GM12878 (cell line): ENCODE measurements at regions not wholly inside any gene's neighbourhood (a gene's known extent, or its start where the extent isn't known, plus 50 kb on each side); places are given as distances from the start of the nearest gene placed in this dataset.

Experiments used
- ATAC-seq: fragments of 200-7000 bp; cut with Tn5 transposase; 3 replicates; pipeline ENCODE4 v1.9.1; 2020; ENCODE audit warnings: mild to moderate bottlenecking, moderate library complexity
- BruUV-seq: library from RNA; stranded (reverse); fragments of 400-500 nt; replicated peaks from 2 replicates; lab custom pipeline; 2021; lab: Mats Ljungman, UMichigan
- CTCF ChIA-PET: fragments of 300-600 bp; sonication (Branson Sonifier 250); formaldehyde crosslinking; extraction: SDS; loops from one replicate; lab custom pipeline; 2021; ENCODE audit warnings: inconsistent platforms; lab: Yijun Ruan, JAX
- POLR2A ChIA-PET: fragments of 350-600 bp; formaldehyde crosslinking; extraction: SDS; loops from one replicate; lab custom pipeline; 2021; ENCODE audit warnings: inconsistent platforms; lab: Charles Lee
- RAD21 ChIA-PET: fragments of 300-600 bp; sonication (Branson Sonifier 250); formaldehyde crosslinking; loops from one replicate; lab custom pipeline; 2023; ENCODE audit warnings: antibody characterized with exemption; ENCODE audit not compliant: unreplicated experiment; lab: Charles Lee
- SMC1A ChIA-PET: fragments of 300-600 bp; sonication (Branson Sonifier 250); formaldehyde crosslinking; loops from one replicate; lab custom pipeline; 2023; ENCODE audit not compliant: unreplicated experiment, uncharacterized antibody; lab: Charles Lee
- DNase-seq: peaks from one replicate; pipeline ENCODE4 v3.0.0-alpha.2; 2011; ENCODE audit warnings: low read depth, low spot score
- FAIRE-seq: peaks from 3 replicates; lab custom pipeline; 2011; peaks lifted over from hg19 to GRCh38; lab: Jason Lieb, UNC
- H2AFZ ChIP-seq: 2 replicates; pipeline ENCODE4 v1.6.0; 2011; ENCODE audit warnings: low read depth, low read length, control low read depth; ENCODE audit not compliant: control insufficient read depth
- H3K27ac ChIP-seq: 2 replicates; pipeline ENCODE4 v1.5.1; 2011; ENCODE audit warnings: control low read depth; ENCODE audit not compliant: control insufficient read depth, insufficient read depth
- H3K27me3 ChIP-seq, 2 experiments: replicated peaks in 1 of 2; 2 replicates each; pipeline versions ENCODE4 v1.6.0 to v1.6.1; 2011; ENCODE audit warnings: low read length in 1 of 2; ENCODE audit not compliant: control insufficient read depth in 2 of 2, insufficient read depth in 2 of 2
- H3K36me3 ChIP-seq, 2 experiments: 2 replicates each; pipeline ENCODE4 v1.5.1; 2011; ENCODE audit warnings: low read length in 1 of 2; ENCODE audit not compliant: control insufficient read depth in 2 of 2, insufficient read depth in 2 of 2
- H3K4me1 ChIP-seq: 2 replicates; pipeline ENCODE4 v1.6.1; 2011; ENCODE audit warnings: mild to moderate bottlenecking, low read length, moderate library complexity, mixed read lengths; ENCODE audit not compliant: control insufficient read depth, insufficient read depth
- H3K4me2 ChIP-seq: 2 replicates; pipeline ENCODE4 v1.6.0; 2011; ENCODE audit warnings: control low read depth; ENCODE audit not compliant: control insufficient read depth, insufficient read depth
- H3K4me3 ChIP-seq: fragments of 200-600 bp; sonication (generic); 2 replicates; pipeline ENCODE4 v1.5.1; 2016
- H3K79me2 ChIP-seq: 2 replicates; pipeline ENCODE4 v1.6.0; 2011; ENCODE audit warnings: low read length; ENCODE audit not compliant: control insufficient read depth, insufficient read depth
- H3K9ac ChIP-seq: 2 replicates; pipeline ENCODE4 v1.8.0; 2011; ENCODE audit warnings: low read length, control low read depth, mixed read lengths; ENCODE audit not compliant: control insufficient read depth, insufficient read depth
- H3K9me3 ChIP-seq: replicated peaks from 3 replicates; pipeline ENCODE4 v1.5.1; 2011; ENCODE audit warnings: mild to moderate bottlenecking, low read length; ENCODE audit not compliant: control insufficient read depth, insufficient read depth
- H4K20me1 ChIP-seq: 2 replicates; pipeline ENCODE4 v1.6.0; 2011; ENCODE audit not compliant: control insufficient read depth, insufficient read depth
- BACH1 ChIP-seq: fragments of 450-650 bp; IDR thresholded peaks from 2 replicates; pipeline ENCODE4 v1.6.1; 2017; ENCODE audit warnings: mild to moderate bottlenecking, borderline replicate concordance
- FOS ChIP-seq: IDR thresholded peaks from 3 replicates; pipeline ENCODE4 v1.6.1; 2011; ENCODE audit warnings: borderline replicate concordance; ENCODE audit not compliant: insufficient read length; ENCODE audit errors: extremely low read depth
- JUNB ChIP-seq: IDR thresholded peaks from 2 replicates; pipeline ENCODE4 v1.6.1; 2016; ENCODE audit warnings: antibody characterized with exemption, mild to moderate bottlenecking
- JUND ChIP-seq: IDR thresholded peaks from 2 replicates; pipeline ENCODE4 v1.6.1; 2012; ENCODE audit warnings: low read depth, mild to moderate bottlenecking, low read length, improper control_type of control experiment, moderate library complexity
- KAT2A ChIP-seq: conservative IDR thresholded peaks from 2 replicates; pipeline ENCODE4 v1.6.1; 2011; ENCODE audit warnings: low read depth, low read length; ENCODE audit not compliant: control insufficient read depth
- MTA2 ChIP-seq: fragments of 450-650 bp; IDR thresholded peaks from 2 replicates; pipeline ENCODE4 v1.6.1; 2016; ENCODE audit warnings: low read depth, mild to moderate bottlenecking, moderate library complexity
- MTA3 ChIP-seq: IDR thresholded peaks from 2 replicates; pipeline ENCODE4 v1.6.1; 2012; ENCODE audit warnings: low read length, inconsistent platforms, borderline replicate concordance
- NRF1 ChIP-seq: conservative IDR thresholded peaks from 2 replicates; pipeline ENCODE4 v1.6.1; 2011; ENCODE audit warnings: mild to moderate bottlenecking, low read depth, low read length, improper control_type of control experiment
- PAX5 ChIP-seq: IDR thresholded peaks from 2 replicates; pipeline ENCODE4 v1.6.1; 2011; ENCODE audit warnings: low read depth, low read length, borderline replicate concordance
- SIN3A ChIP-seq: IDR thresholded peaks from 2 replicates; pipeline ENCODE4 v1.6.1; 2012; ENCODE audit warnings: low read depth, low read length, improper control_type of control experiment
- SMAD5 ChIP-seq: IDR thresholded peaks from 2 replicates; pipeline ENCODE4 v1.6.1; 2016; ENCODE audit warnings: antibody characterized with exemption, low read depth
- SREBF2 ChIP-seq: IDR thresholded peaks from 2 replicates; pipeline ENCODE4 v1.6.1; 2012; ENCODE audit warnings: mild to moderate bottlenecking, low read length
- ZNF217 ChIP-seq: fragments of 450-650 bp; IDR thresholded peaks from 2 replicates; pipeline ENCODE4 v1.6.1; 2017; ENCODE audit warnings: antibody characterized with exemption, mild to moderate bottlenecking
- ZZZ3 ChIP-seq: IDR thresholded peaks from 2 replicates; pipeline ENCODE4 v1.6.1; 2011; ENCODE audit warnings: low read depth; ENCODE audit not compliant: control insufficient read depth, insufficient read length
- WGBS: methylation state at CpG from one replicate; pipeline ENCODE4 v1.1.6; 2016; ENCODE audit warnings: low lambda C conversion rate; ENCODE audit not compliant: insufficient replicate concordance, insufficient coverage; ENCODE audit errors: missing lambda C conversion rate; 5-methylcytosine and 5-hydroxymethylcytosine counted together
- in situ Hi-C: fragments of 300-500 bp; cut with MboI; formaldehyde crosslinking; loops from 9 replicates; pipeline ENCODE4 v1.14.3; 2018; ENCODE audit warnings: mixed read lengths
- intact Hi-C: fragments of 100-400 bp; cut with micrococcal nuclease; formaldehyde crosslinking; loops from one replicate; pipeline ENCODE4 v1.14.2; 2022; ENCODE audit not compliant: unreplicated experiment

GRCh38 chr16:51012396-51012795 lies 138.7 kb downstream of the SALL1 start:
- no peak overlapping the region for H3K4me2 ChIP-seq
- H3K27ac ChIP-seq = no peak overlapping the region
- POLR2A ChIA-PET = no interaction called here
- CTCF ChIA-PET = no interaction called here
- no peaks in the 10 kb centered on the region for H3K4me1 ChIP-seq
- intact Hi-C loops = no loop called here
- RAD21 ChIA-PET = interaction anchor here (0.6 kb wide), 1 partner anchor 423 kb away, joined by 3 read pairs; no protein-coding TSS in a partner anchor
- H4K20me1 ChIP-seq = no peaks in the 10 kb centered on the region
- in situ Hi-C loops = no loop called here
- no peaks in the 10 kb centered on the region; a peak in 1 of 4 replicates for H3K27me3 ChIP-seq
- H3K9ac ChIP-seq = no peak overlapping the region
- no peak overlapping the region for H2AFZ ChIP-seq
- FAIRE-seq (no peak), ATAC-seq (no peak), DNase-seq (no peak)
- BruUV-seq = no TSS peak
- H3K79me2 ChIP-seq = no peaks in the 10 kb centered on the region
- SMC1A ChIA-PET = no interaction called here
- H3K9me3 ChIP-seq = no peaks in the 10 kb centered on the region
- TF ChIP-seq FOS = no peak
- no peak for TF ChIP-seq PAX5
- no peak for TF ChIP-seq ZZZ3
- no peak for TF ChIP-seq MTA2
- no peak for TF ChIP-seq SREBF2
- no peak for TF ChIP-seq NRF1
- no peak for TF ChIP-seq SIN3A
- TF ChIP-seq JUNB = no peak
- no peak for TF ChIP-seq BACH1
- no peak for TF ChIP-seq KAT2A
- TF ChIP-seq MTA3 = no peak
- TF ChIP-seq ZNF217 = no peak
- no peak for TF ChIP-seq JUND
- no peak for TF ChIP-seq SMAD5
- H3K36me3 ChIP-seq = no peaks in the 10 kb centered on the region
- WGBS = 41% methylated on average over 4 of the region's 4 CpGs
- no peak overlapping the region for H3K4me3 ChIP-seq
